ENCODE measurements at regions not wholly inside any gene's neighbourhood (a gene's known extent, or its start where the extent isn't known, plus 50 kb on each side); places are given as distances from the start of the nearest gene placed in this dataset.
"Not testable (repeated sequence)": the region's sequence is repeated elsewhere in the genome, so short reads cannot be mapped to it uniquely, and the experiment has no call there.

- DNase-seq (ENCODE audit: low spot score) (peak; percentile 56), FAIRE-seq (no peak)
These were observed 1643.5 kb downstream of the TP53TG3F start for GRCh38 chr16:35102780-35103403.

GRCh38 chr16:35111772-35112171 is 1652.4 kb downstream of the TP53TG3F start:
- not testable (repeated sequence) for FAIRE-seq; DNase-seq (ENCODE audit: low spot score)

- DNase-seq (ENCODE audit: low spot score) = no peak
- FAIRE-seq = no peak
These were observed 1672.0 kb downstream of the TP53TG3F start for GRCh38 chr16:35131429-35131828.

- DNase-seq (ENCODE audit: low spot score) (peak; percentile 50), FAIRE-seq (no peak)
These were observed 1675.1 kb downstream of the TP53TG3F start for GRCh38 chr16:35134471-35134870.

GRCh38 chr16:35140293-35140986 is 1681.0 kb downstream of the TP53TG3F start:
- no peak for FAIRE-seq
- DNase-seq (ENCODE audit: low spot score) = no peak

- FAIRE-seq = no peak
- no peak for DNase-seq (ENCODE audit: low spot score)
These were observed 1681.9 kb downstream of the TP53TG3F start for GRCh38 chr16:35141303-35141702.

- no peak for FAIRE-seq
- DNase-seq (ENCODE audit: low spot score) = no peak
These were observed 1682.9 kb downstream of the TP53TG3F start for GRCh38 chr16:35142147-35142808.

GRCh38 chr16:35142809-35143192 is 1683.4 kb downstream of the TP53TG3F start:
- DNase-seq (ENCODE audit: low spot score) (no peak), FAIRE-seq (no peak)

GRCh38 chr16:35144212-35144932 is 1685.0 kb downstream of the TP53TG3F start:
- DNase-seq (ENCODE audit: low spot score) (no peak), FAIRE-seq (no peak)

- FAIRE-seq (no peak), DNase-seq (ENCODE audit: low spot score) (no peak)
These were observed 1686.8 kb downstream of the TP53TG3F start for GRCh38 chr16:35146031-35146710.

GRCh38 chr16:35146723-35147458 is 1687.5 kb downstream of the TP53TG3F start:
- DNase-seq (ENCODE audit: low spot score) (no peak), FAIRE-seq (no peak)

GRCh38 chr16:35147556-35148504 is 1688.4 kb downstream of the TP53TG3F start:
- FAIRE-seq = no peak

GRCh38 chr16:35148748-35149147 is 1689.3 kb downstream of the TP53TG3F start:
- DNase-seq (ENCODE audit: low spot score) (no peak), FAIRE-seq (no peak)

More at GRCh38 chr16:35147556-35148504, 1688.4 kb downstream of the TP53TG3F start:
- no peak for DNase-seq (ENCODE audit: low spot score)

GRCh38 chr16:35149550-35149949 is 1690.1 kb downstream of the TP53TG3F start:
- FAIRE-seq = no peak
- no peak for DNase-seq (ENCODE audit: low spot score)

- FAIRE-seq (no peak), DNase-seq (ENCODE audit: low spot score) (no peak)
These were observed 1691.4 kb downstream of the TP53TG3F start for GRCh38 chr16:35150805-35151312.

- DNase-seq (ENCODE audit: low spot score) (no peak), FAIRE-seq (no peak)
These were observed 1692.7 kb downstream of the TP53TG3F start for GRCh38 chr16:35152067-35152627.

- DNase-seq (ENCODE audit: low spot score) (no peak), FAIRE-seq (no peak)
These were observed 1695.2 kb downstream of the TP53TG3F start for GRCh38 chr16:35154627-35155026.

- not testable (repeated sequence) for FAIRE-seq; DNase-seq (ENCODE audit: low spot score)
These were observed 1698.1 kb downstream of the TP53TG3F start for GRCh38 chr16:35157549-35157948.

GRCh38 chr16:35169324-35169723 is 1709.9 kb downstream of the TP53TG3F start:
- FAIRE-seq; DNase-seq (ENCODE audit: low spot score): not testable (repeated sequence)

Measured in urothelium cell line (cell line).